AG04450 (cell line): ENCODE measurements at regions not wholly inside any gene's neighbourhood (a gene's known extent, or its start where the extent isn't known, plus 50 kb on each side); places are given as distances from the start of the nearest gene placed in this dataset.

Experiments
- CTCF ChIA-PET: fragments of 300-600, 350-600 bp; formaldehyde crosslinking; extraction: SDS; loops from one replicate; lab custom pipeline; 2022; ENCODE audit warnings: antibody characterized with exemption, inconsistent platforms; lab: Charles Lee
- POLR2A ChIA-PET: fragments of 350-600 bp; formaldehyde crosslinking; extraction: SDS; loops from one replicate; lab custom pipeline; 2021; ENCODE audit warnings: antibody characterized with exemption, inconsistent platforms; lab: Yijun Ruan, JAX
- DNase-seq: peaks from one replicate; pipeline ENCODE4 v3.0.0-alpha.2; 2011; ENCODE audit warnings: low read depth, low spot score
- H3K27ac ChIP-seq: one replicate; pipeline ENCODE4 v1.5.1; 2012; ENCODE audit warnings: low read depth, low read length, control low read depth
- H3K27me3 ChIP-seq: one replicate; pipeline ENCODE4 v1.6.0; 2012; ENCODE audit warnings: low read length; ENCODE audit not compliant: control insufficient read depth, insufficient read depth
- H3K4me3 ChIP-seq: 2 replicates; pipeline ENCODE4 v1.5.1; 2011; ENCODE audit warnings: mild to moderate bottlenecking, low read depth, low read length, control low read depth
- H3K9me3 ChIP-seq: 2 replicates; pipeline ENCODE4 v1.5.1; 2012; ENCODE audit warnings: low read length; ENCODE audit not compliant: control insufficient read depth, insufficient read depth
- CTCF ChIP-seq: IDR thresholded peaks from 2 replicates; pipeline ENCODE4 v1.5.1; 2011; ENCODE audit warnings: low read depth, low read length, control low read depth, inconsistent platforms

- peaks cover 61% of the 10 kb centered on the region for H3K9me3 ChIP-seq
- no peak overlapping the region for H3K27ac ChIP-seq
- H3K27me3 ChIP-seq = no peaks in the 10 kb centered on the region
- ChIA-PET CTCF (no interaction called here), POLR2A (no interaction called here)
- no peak for TF ChIP-seq CTCF
- DNase-seq = no peak
- no peak overlapping the region for H3K4me3 ChIP-seq
Observed at GRCh38 chr1:5393603-5394002, 598.6 kb downstream of the NPHP4 start.

- Histone ChIP-seq H3K27me3 (no peaks in the 10 kb centered on the region), H3K9me3 (peaks cover 66% of the 10 kb centered on the region), H3K4me3 (no peak overlapping the region), H3K27ac (no peak overlapping the region)
- POLR2A ChIA-PET = no interaction called here
- no peak for TF ChIP-seq CTCF
- DNase-seq = no peak
- CTCF ChIA-PET = no interaction called here
Observed at GRCh38 chr1:5393146-5393545, 599.1 kb downstream of the NPHP4 start.

DNA sequence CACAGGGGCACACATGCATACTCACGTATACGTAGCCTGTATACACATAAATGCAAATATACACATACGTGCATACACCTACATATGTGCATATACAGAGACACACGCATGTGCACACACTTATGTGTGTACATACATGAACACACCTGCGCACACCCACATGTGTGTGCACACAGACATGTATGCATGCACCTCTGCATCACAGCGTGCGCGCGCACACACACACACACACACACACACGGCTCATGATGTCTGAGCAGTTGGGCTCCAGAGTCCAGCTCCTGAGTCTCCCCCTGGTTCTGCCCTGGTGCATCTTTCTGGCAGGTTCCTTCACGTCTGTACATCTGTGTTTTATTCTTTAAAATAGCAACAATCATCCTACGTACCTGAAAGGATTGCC, 600.5 kb downstream of the NPHP4 start:
- no peak overlapping the region for H3K27ac ChIP-seq
- no peak for DNase-seq
- CTCF ChIA-PET = no interaction called here
- POLR2A ChIA-PET = no interaction called here
- H3K4me3 ChIP-seq = no peak overlapping the region
- peaks cover 78% of the 10 kb centered on the region for H3K9me3 ChIP-seq
- no peaks in the 10 kb centered on the region for H3K27me3 ChIP-seq
- TF ChIP-seq CTCF = no peak

GRCh38 chr1:5390504-5390903, 601.7 kb downstream of the NPHP4 start:
- ChIA-PET CTCF (no interaction called here), POLR2A (no interaction called here)
- no peak for TF ChIP-seq CTCF
- no peaks in the 10 kb centered on the region for H3K27me3 ChIP-seq
- peaks cover 83% of the 10 kb centered on the region for H3K9me3 ChIP-seq
- H3K27ac ChIP-seq = no peak overlapping the region
- H3K4me3 ChIP-seq = no peak overlapping the region
- no peak for DNase-seq

DNA sequence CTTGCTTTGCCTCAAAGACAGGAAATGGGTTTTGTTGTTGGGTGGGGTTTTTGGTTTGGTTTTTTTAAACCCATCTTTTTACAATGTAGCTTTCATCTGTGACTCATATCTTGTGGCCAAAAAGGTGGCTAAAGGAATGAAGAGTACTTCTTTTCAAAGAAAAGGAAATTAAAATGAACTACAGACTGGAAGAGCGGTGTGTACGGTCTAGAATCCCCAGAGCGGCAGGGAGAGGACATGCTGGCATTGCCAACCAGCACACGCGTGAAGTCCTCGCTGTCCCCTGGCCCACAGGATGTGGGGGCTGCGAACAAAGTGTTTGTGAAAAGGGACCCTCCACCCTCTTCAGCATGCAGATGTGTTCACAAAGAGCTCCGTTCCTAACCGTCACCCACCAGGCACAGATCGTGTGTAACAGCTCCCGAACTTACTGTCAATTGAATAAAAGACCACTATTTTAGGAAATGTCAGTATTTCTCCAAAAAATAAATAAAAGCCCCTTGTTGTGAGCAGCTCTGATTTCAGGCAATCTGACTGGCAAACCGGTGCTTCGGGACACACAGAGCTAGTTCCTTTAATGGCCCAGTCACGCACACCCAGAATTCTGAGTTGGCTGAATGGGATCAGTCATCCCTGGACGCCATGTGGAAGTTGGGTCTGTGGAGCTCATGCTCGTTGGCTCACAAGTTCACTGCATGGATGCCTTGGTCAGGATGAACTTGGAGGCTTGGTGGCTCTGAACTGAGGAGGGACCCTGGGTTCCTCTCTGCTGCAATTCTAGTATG, 602.9 kb downstream of the NPHP4 start:
- CTCF ChIA-PET = no interaction called here
- no peak for DNase-seq
- Histone ChIP-seq H3K4me3 (no peak overlapping the region), H3K27ac (no peak overlapping the region), H3K27me3 (no peaks in the 10 kb centered on the region), H3K9me3 (peaks cover 89% of the 10 kb centered on the region)
- POLR2A ChIA-PET = no interaction called here
- TF ChIP-seq CTCF = no peak
